D721Med (cell line): ENCODE measurements at regions not wholly inside any gene's neighbourhood (a gene's known extent, or its start where the extent isn't known, plus 50 kb on each side); places are given as distances from the start of the nearest gene placed in this dataset.

ENCODE experiments used
- DNase-seq: peaks from one replicate; pipeline ENCODE4 v3.0.0; 2011; ENCODE audit warnings: low spot score; ENCODE audit not compliant: insufficient read length
- FAIRE-seq: peaks from 2 replicates; lab custom pipeline; 2011; peaks lifted over from hg19 to GRCh38; lab: Jason Lieb, UNC
- CTCF ChIP-seq: IDR thresholded peaks from 2 replicates; pipeline ENCODE4 v1.5.1; 2012; ENCODE audit warnings: mild to moderate bottlenecking, control low read depth; ENCODE audit not compliant: insufficient read depth; ENCODE audit errors: missing control alignments

- FAIRE-seq (no peak), DNase-seq (no peak)
- TF ChIP-seq CTCF, result no peak
Observed at GRCh38 chr7:132708470-132708869, 132.2 kb upstream of the PLXNA4 start.

DNA sequence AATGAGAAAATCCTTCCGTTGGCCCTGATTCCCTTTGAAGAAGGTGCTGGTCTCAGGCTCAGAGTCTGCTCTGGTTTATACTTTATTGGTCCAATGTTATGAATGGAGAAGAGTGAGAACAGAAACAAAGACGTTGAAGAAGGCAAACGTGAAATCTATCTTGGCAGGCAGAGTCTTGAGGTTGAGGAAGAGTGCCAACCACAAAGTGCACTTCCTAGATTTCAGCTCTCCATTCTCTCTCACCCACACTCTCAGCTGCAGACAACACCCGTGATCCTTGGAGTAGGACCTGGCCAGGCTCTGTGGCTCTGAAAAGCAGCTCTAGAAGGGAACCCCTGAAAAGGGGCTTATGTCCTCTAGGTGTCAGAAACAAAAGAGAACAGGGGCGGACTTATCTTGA lies 128.9 kb upstream of the PLXNA4 start:
- FAIRE-seq (no peak), DNase-seq (no peak)
- TF ChIP-seq CTCF, result no peak

- DNase-seq (no peak), FAIRE-seq (no peak)
- no peak for TF ChIP-seq CTCF
Observed at GRCh38 chr7:132703742-132704141, 127.5 kb upstream of the PLXNA4 start.

DNA sequence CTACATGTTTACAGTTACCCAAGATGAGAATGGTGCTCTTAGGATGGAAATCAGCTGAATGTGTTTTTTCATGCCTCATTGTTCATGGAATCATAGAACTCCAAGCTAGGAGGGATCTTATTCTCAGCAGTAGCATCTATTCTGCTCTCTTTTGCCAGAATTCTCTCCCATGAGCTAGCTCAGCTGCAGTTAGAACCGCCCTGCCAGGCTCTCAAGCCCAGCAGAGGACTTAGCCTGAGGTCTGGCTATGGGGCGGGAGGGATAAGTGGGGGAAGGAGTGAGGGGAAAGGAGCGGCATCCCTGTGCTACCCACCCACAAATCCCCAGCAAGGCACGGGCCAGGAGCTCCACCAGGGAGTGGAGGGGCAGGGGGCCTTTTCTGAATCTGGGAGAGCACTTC lies 120.7 kb upstream of the PLXNA4 start:
- no peak for FAIRE-seq
- DNase-seq, result no peak
- TF ChIP-seq CTCF, result no peak

DNA sequence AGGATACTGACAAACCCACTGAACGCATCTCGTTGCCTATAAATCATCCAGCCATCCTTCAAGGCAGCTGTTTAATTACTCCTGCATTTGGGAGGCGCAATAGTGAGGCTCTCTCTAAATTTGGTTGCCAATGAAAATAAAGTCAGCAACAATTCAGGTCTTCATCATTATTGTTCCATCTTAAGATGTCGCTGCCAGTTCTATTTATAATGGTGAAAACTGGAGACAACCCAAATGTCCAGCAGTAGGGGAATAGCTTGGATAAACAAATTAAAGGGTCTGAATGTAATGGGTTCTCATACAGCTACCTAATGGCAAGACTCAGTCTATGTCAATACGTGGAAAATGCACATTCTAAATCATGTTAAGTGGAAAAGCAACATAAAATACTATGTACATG lies 120.1 kb upstream of the PLXNA4 start:
- FAIRE-seq (no peak), DNase-seq (no peak)
- TF ChIP-seq CTCF, result no peak

DNA sequence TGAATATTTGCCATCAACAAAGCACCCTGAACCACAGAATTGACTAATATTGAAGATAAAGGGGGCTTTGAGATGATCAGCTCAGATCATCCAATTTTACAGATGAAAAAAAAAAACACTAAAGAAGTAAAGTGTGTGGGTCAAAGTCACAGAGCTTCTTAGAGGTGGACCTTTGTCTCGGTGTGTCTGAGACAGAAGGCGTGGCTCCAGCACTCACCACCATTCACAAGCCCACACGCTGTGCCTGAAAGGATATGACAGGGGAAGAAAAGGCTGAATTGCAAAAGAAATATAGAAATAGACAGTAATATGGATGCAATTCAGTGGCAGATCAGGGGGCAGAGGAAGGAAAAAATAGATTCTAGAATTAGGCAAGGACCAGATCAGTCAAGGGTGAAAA lies 114.9 kb upstream of the PLXNA4 start:
- FAIRE-seq (no peak), DNase-seq (no peak)
- no peak for TF ChIP-seq CTCF

DNA sequence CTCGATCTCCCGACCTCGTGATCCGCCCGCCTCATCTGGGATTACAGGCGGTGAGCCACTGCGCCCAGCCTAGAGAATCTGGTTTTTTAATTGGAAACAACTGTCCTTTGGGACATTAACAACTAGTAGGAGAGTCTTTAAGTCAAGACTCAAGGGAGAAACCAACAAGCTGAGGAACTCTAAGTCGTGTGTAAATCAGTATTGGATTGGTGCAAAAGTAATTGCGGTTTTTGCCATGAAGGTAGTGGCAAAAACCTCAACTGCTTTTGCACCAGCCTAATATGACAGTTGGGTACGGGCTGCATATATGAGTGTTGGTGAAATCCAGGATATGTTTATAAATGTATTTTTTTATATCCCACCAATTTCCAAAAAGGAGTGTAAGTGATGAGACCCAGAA lies 113.9 kb upstream of the PLXNA4 start:
- FAIRE-seq (no peak), DNase-seq (no peak)
- no peak for TF ChIP-seq CTCF
